ENCODE measurements at regions not wholly inside any gene's neighbourhood (a gene's known extent, or its start where the extent isn't known, plus 50 kb on each side); places are given as distances from the start of the nearest gene placed in this dataset.

DNA sequence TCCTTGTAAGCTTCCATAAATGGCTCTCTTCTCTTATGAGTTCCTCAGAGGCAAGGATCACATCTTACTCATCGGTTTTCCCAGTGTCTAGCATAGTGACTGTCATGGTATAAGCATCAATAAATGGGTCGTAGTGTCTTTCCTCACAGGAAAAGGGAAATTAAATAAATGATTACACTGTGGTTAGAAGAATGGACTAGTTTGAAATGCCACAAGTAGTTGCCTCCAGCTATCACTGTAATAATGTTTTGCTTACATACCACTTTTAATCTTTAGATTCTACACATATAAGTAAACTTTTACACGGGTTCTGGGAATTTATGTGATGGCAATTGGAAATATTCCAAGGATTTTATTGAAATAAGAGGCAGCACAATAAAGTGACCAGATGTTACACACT is 152.8 kb upstream of the CXorf51A start:
- TF ChIP-seq, protein P1, sequence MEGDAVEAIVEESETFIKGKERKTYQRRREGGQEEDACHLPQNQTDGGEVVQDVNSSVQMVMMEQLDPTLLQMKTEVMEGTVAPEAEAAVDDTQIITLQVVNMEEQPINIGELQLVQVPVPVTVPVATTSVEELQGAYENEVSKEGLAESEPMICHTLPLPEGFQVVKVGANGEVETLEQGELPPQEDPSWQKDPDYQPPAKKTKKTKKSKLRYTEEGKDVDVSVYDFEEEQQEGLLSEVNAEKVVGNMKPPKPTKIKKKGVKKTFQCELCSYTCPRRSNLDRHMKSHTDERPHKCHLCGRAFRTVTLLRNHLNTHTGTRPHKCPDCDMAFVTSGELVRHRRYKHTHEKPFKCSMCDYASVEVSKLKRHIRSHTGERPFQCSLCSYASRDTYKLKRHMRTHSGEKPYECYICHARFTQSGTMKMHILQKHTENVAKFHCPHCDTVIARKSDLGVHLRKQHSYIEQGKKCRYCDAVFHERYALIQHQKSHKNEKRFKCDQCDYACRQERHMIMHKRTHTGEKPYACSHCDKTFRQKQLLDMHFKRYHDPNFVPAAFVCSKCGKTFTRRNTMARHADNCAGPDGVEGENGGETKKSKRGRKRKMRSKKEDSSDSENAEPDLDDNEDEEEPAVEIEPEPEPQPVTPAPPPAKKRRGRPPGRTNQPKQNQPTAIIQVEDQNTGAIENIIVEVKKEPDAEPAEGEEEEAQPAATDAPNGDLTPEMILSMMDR (conservative IDR thresholded peaks at IDR 0.05): no peak
- no peak for TF ChIP-seq ZFX (IDR thresholded peaks at IDR 0.05)

Data from C4-2B (cell line).